Calu3 (cell line): ENCODE measurements at regions not wholly inside any gene's neighbourhood (a gene's known extent, or its start where the extent isn't known, plus 50 kb on each side); places are given as distances from the start of the nearest gene placed in this dataset.
"Not testable (repeated sequence)": the region's sequence is repeated elsewhere in the genome, so short reads cannot be mapped to it uniquely, and the experiment has no call there.

ENCODE experiments used
- BruUV-seq: library from RNA; stranded (reverse); fragments of 400-500 nt; replicated peaks from 2 replicates; lab custom pipeline; 2021; lab: Mats Ljungman, UMichigan
- CTCF ChIA-PET: fragments of 300-600 bp; sonication (Branson Sonifier 250); formaldehyde crosslinking; loops from one replicate; lab custom pipeline; 2022; ENCODE audit warnings: antibody characterized with exemption; lab: Charles Lee
- DNase-seq: peaks from one replicate; pipeline ENCODE4 v3.0.0; 2022
- H3K27ac Mint-ChIP-seq: one replicate; pipeline ENCODE4 v1.8.0; 2022; ENCODE audit warnings: mixed read lengths; ENCODE audit not compliant: unreplicated experiment
- H3K27me3 Mint-ChIP-seq: one replicate; pipeline ENCODE4 v1.8.0; 2022; ENCODE audit warnings: mixed read lengths; ENCODE audit not compliant: unreplicated experiment
- H3K36me3 Mint-ChIP-seq: one replicate; pipeline ENCODE4 v1.8.0; 2022; ENCODE audit warnings: mild to moderate bottlenecking, moderate library complexity, mixed read lengths; ENCODE audit not compliant: insufficient read depth, unreplicated experiment
- H3K4me1 Mint-ChIP-seq: one replicate; pipeline ENCODE4 v1.8.0; 2022; ENCODE audit warnings: mild to moderate bottlenecking, low read depth, mixed read lengths; ENCODE audit not compliant: unreplicated experiment
- H3K4me3 Mint-ChIP-seq: one replicate; pipeline ENCODE4 v1.8.0; 2022; ENCODE audit warnings: mild to moderate bottlenecking, low read depth, moderate library complexity, mixed read lengths; ENCODE audit not compliant: unreplicated experiment
- H3K9me3 Mint-ChIP-seq: one replicate; pipeline ENCODE4 v1.8.0; 2022; ENCODE audit warnings: low read depth, mixed read lengths; ENCODE audit not compliant: unreplicated experiment
- CTCF ChIP-seq: fragments of 200-600 bp; IDR thresholded peaks from one replicate; pipeline ENCODE4 v1.8.0; 2022; ENCODE audit warnings: antibody characterized with exemption; ENCODE audit not compliant: unreplicated experiment
- intact Hi-C: fragments of 100-400 bp; cut with micrococcal nuclease; formaldehyde crosslinking; loops from one replicate; pipeline ENCODE4 v1.10.0; 2022; ENCODE audit not compliant: unreplicated experiment

GRCh38 chrX:26511589-26512363 is 295.8 kb downstream of the MAGEB5 start:
- BruUV-seq: no TSS peak
- intact Hi-C loops: no loop called here
- Mint-ChIP-seq H3K27ac (no peak overlapping the region), H3K9me3 (peaks cover 5% of the 10 kb centered on the region), H3K4me3 (no peak overlapping the region), H3K27me3 (no peaks in the 10 kb centered on the region), H3K4me1 (no peaks in the 10 kb centered on the region), H3K36me3 (no peaks in the 10 kb centered on the region)
- CTCF ChIA-PET: no interaction called here
- no peak for DNase-seq
- TF ChIP-seq CTCF: no peak

- no peak overlapping the region for H3K4me3 Mint-ChIP-seq
- H3K27ac Mint-ChIP-seq: no peak overlapping the region
- H3K9me3 Mint-ChIP-seq: peaks cover 2% of the 10 kb centered on the region
- no peaks in the 10 kb centered on the region for H3K4me1 Mint-ChIP-seq
- H3K27me3 Mint-ChIP-seq: no peaks in the 10 kb centered on the region
- intact Hi-C loops: no loop called here
- no peaks in the 10 kb centered on the region for H3K36me3 Mint-ChIP-seq
- CTCF ChIA-PET: no interaction called here
- no peak for TF ChIP-seq CTCF
- no TSS peak for BruUV-seq
- no peak for DNase-seq
Observed at GRCh38 chrX:26470941-26471340, 255.0 kb downstream of the MAGEB5 start.

GRCh38 chrX:26466387-26466786 is 250.4 kb downstream of the MAGEB5 start:
- Mint-ChIP-seq H3K27me3 (no peaks in the 10 kb centered on the region), H3K4me3 (no peak overlapping the region), H3K4me1 (no peaks in the 10 kb centered on the region), H3K27ac (no peak overlapping the region), H3K36me3 (no peaks in the 10 kb centered on the region), H3K9me3 (no peaks in the 10 kb centered on the region)
- CTCF ChIA-PET: no interaction called here
- TF ChIP-seq CTCF: no peak
- intact Hi-C loops: no loop called here
- no peak for DNase-seq
- no TSS peak for BruUV-seq

GRCh38 chrX:26445288-26445687 is 229.3 kb downstream of the MAGEB5 start:
- no peak for TF ChIP-seq CTCF

GRCh38 chrX:26444417-26444816 is 228.4 kb downstream of the MAGEB5 start:
- CTCF ChIA-PET, H3K4me1 Mint-ChIP-seq, H3K27me3 Mint-ChIP-seq, H3K9me3 Mint-ChIP-seq, BruUV-seq, DNase-seq, H3K4me3 Mint-ChIP-seq, H3K36me3 Mint-ChIP-seq, H3K27ac Mint-ChIP-seq: not testable (repeated sequence)
- intact Hi-C loops: loop anchor here (10.0 kb wide), 1 partner anchor 200 kb away; no protein-coding TSS in a partner anchor

More at GRCh38 chrX:26445288-26445687, 229.3 kb downstream of the MAGEB5 start:
- no peak overlapping the region for H3K27ac Mint-ChIP-seq
- no peak overlapping the region for H3K4me3 Mint-ChIP-seq
- CTCF ChIA-PET: no interaction called here
- H3K4me1 Mint-ChIP-seq: peaks cover 9% of the 10 kb centered on the region
- BruUV-seq: no TSS peak
- intact Hi-C loops: loop anchor here (10.0 kb wide), 1 partner anchor 200 kb away; no protein-coding TSS in a partner anchor
- H3K36me3 Mint-ChIP-seq: no peaks in the 10 kb centered on the region
- DNase-seq: no peak
- H3K27me3 Mint-ChIP-seq: no peaks in the 10 kb centered on the region
- peaks cover 5% of the 10 kb centered on the region for H3K9me3 Mint-ChIP-seq
